ENCODE measurements at regions not wholly inside any gene's neighbourhood (a gene's known extent, or its start where the extent isn't known, plus 50 kb on each side); places are given as distances from the start of the nearest gene placed in this dataset.
A peak's percentile ranks its signal among the peaks of the same experiment; 100 is the strongest.
"Not testable (repeated sequence)": the region's sequence is repeated elsewhere in the genome, so short reads cannot be mapped to it uniquely, and the experiment has no call there.

- Mint-ChIP-seq H3K27me3 (peaks cover 21 to 58% of the 10 kb centered on the region in 2 donors), H3K27ac (peak overlapping the region in 1 of 8 donors; percentile 17), H3K4me3 (peak overlapping the region in 1 of 7 donors; percentile 0), H3K4me1 (peaks cover 6 to 16% (median 15%) of the 10 kb centered on the region in 3 donors)
- H3K27me3 ChIP-seq (ENCODE audit: insufficient read depth, low read length, poor library complexity, severe bottlenecking); H3K4me3 ChIP-seq (ENCODE audit: low read length); H3K36me3 ChIP-seq (ENCODE audit: insufficient read depth, low read length); H3K9me3 Mint-ChIP-seq; H3K4me1 ChIP-seq (ENCODE audit: insufficient read depth, low read length); H3K36me3 Mint-ChIP-seq; H3K27ac ChIP-seq (ENCODE audit: low read depth, low read length); H3K9me3 ChIP-seq (ENCODE audit: low read length); DNase-seq; POLR2A ChIA-PET; CTCF ChIA-PET: not testable (repeated sequence)
Observed at GRCh38 chr14:103192861-103193260, 69.6 kb downstream of the TNFAIP2 start.

GRCh38 chr14:103193491-103193890 lies 70.2 kb downstream of the TNFAIP2 start:
- H3K27me3 ChIP-seq (ENCODE audit: insufficient read depth, low read length, poor library complexity, severe bottlenecking); H3K27ac Mint-ChIP-seq; H3K4me3 ChIP-seq (ENCODE audit: low read length); DNase-seq; H3K27ac ChIP-seq (ENCODE audit: low read depth, low read length); H3K4me1 ChIP-seq (ENCODE audit: insufficient read depth, low read length); H3K4me3 Mint-ChIP-seq; CTCF ChIA-PET; H3K9me3 Mint-ChIP-seq; POLR2A ChIA-PET; H3K9me3 ChIP-seq (ENCODE audit: low read length); H3K36me3 ChIP-seq (ENCODE audit: insufficient read depth, low read length); H3K36me3 Mint-ChIP-seq: not testable (repeated sequence)
- peaks cover 5 to 12% (median 11%) of the 10 kb centered on the region in 3 donors for H3K4me1 Mint-ChIP-seq
- H3K27me3 Mint-ChIP-seq, result peaks cover 16 to 54% of the 10 kb centered on the region in 2 donors

GRCh38 chr14:103194256-103195045 lies 71.2 kb downstream of the TNFAIP2 start:
- no peak for DNase-seq
- H3K9me3 ChIP-seq (ENCODE audit: low read length), result no peaks in the 10 kb centered on the region
- Mint-ChIP-seq H3K27me3 (peaks cover 15 to 56% of the 10 kb centered on the region in 2 donors), H3K36me3 (peaks cover 0 to 2% (median 0%) of the 10 kb centered on the region in 3 donors), H3K4me1 (peaks cover 3 to 9% (median 9%) of the 10 kb centered on the region in 3 donors), H3K9me3 (no peaks in the 10 kb centered on the region), H3K4me3 (no peak overlapping the region), H3K27ac (no peak overlapping the region)
- H3K27ac ChIP-seq (ENCODE audit: low read depth, low read length), result no peak overlapping the region
- H3K27me3 ChIP-seq (ENCODE audit: insufficient read depth, low read length, poor library complexity, severe bottlenecking), result no peaks in the 10 kb centered on the region
- no peak overlapping the region for H3K4me3 ChIP-seq (ENCODE audit: low read length)
- no peaks in the 10 kb centered on the region for H3K36me3 ChIP-seq (ENCODE audit: insufficient read depth, low read length)
- POLR2A ChIA-PET, result no interaction called here
- no peaks in the 10 kb centered on the region for H3K4me1 ChIP-seq (ENCODE audit: insufficient read depth, low read length)
- CTCF ChIA-PET, result no interaction called here

GRCh38 chr14:103195828-103196615 lies 72.8 kb downstream of the TNFAIP2 start:
- H3K27me3 Mint-ChIP-seq, result peaks cover 5 to 41% of the 10 kb centered on the region in 2 donors
- DNase-seq, result no peak
- no peak overlapping the region for H3K27ac Mint-ChIP-seq
- H3K27ac ChIP-seq (ENCODE audit: low read depth, low read length), result no peak overlapping the region
- no peaks in the 10 kb centered on the region for H3K27me3 ChIP-seq (ENCODE audit: insufficient read depth, low read length, poor library complexity, severe bottlenecking)
- no peaks in the 10 kb centered on the region for H3K9me3 ChIP-seq (ENCODE audit: low read length)
- ChIA-PET POLR2A (no interaction called here), CTCF (no interaction called here)
- no peak overlapping the region for H3K4me3 Mint-ChIP-seq
- no peaks in the 10 kb centered on the region for H3K4me1 ChIP-seq (ENCODE audit: insufficient read depth, low read length)
- H3K9me3 Mint-ChIP-seq, result no peaks in the 10 kb centered on the region
- H3K36me3 Mint-ChIP-seq, result no peaks in the 10 kb centered on the region
- no peaks in the 10 kb centered on the region for H3K4me1 Mint-ChIP-seq
- H3K36me3 ChIP-seq (ENCODE audit: insufficient read depth, low read length), result no peaks in the 10 kb centered on the region
- no peak overlapping the region for H3K4me3 ChIP-seq (ENCODE audit: low read length)

GRCh38 chr14:103196716-103197115 lies 73.5 kb downstream of the TNFAIP2 start:
- Histone ChIP-seq H3K27ac (ENCODE audit: low read depth, low read length) (no peak overlapping the region), H3K27me3 (ENCODE audit: insufficient read depth, low read length, poor library complexity, severe bottlenecking) (no peaks in the 10 kb centered on the region), H3K9me3 (ENCODE audit: low read length) (no peaks in the 10 kb centered on the region), H3K4me3 (ENCODE audit: low read length) (no peak overlapping the region), H3K4me1 (ENCODE audit: insufficient read depth, low read length) (no peaks in the 10 kb centered on the region), H3K36me3 (ENCODE audit: insufficient read depth, low read length) (no peaks in the 10 kb centered on the region)
- no peaks in the 10 kb centered on the region for H3K4me1 Mint-ChIP-seq
- no peak overlapping the region for H3K27ac Mint-ChIP-seq
- CTCF ChIA-PET, result no interaction called here
- H3K4me3 Mint-ChIP-seq, result no peak overlapping the region
- H3K36me3 Mint-ChIP-seq, result no peaks in the 10 kb centered on the region
- peaks cover 0 to 2% (median 2%) of the 10 kb centered on the region in 5 donors for H3K9me3 Mint-ChIP-seq
- DNase-seq, result no peak
- POLR2A ChIA-PET, result no interaction called here
- H3K27me3 Mint-ChIP-seq, result peaks cover 5 to 42% of the 10 kb centered on the region in 2 donors

GRCh38 chr14:103198131-103199105 lies 75.2 kb downstream of the TNFAIP2 start:
- Histone ChIP-seq H3K4me3 (ENCODE audit: low read length) (no peak overlapping the region), H3K36me3 (ENCODE audit: insufficient read depth, low read length) (no peaks in the 10 kb centered on the region), H3K9me3 (ENCODE audit: low read length) (no peaks in the 10 kb centered on the region), H3K27ac (ENCODE audit: low read depth, low read length) (no peak overlapping the region), H3K27me3 (ENCODE audit: insufficient read depth, low read length, poor library complexity, severe bottlenecking) (no peaks in the 10 kb centered on the region), H3K4me1 (ENCODE audit: insufficient read depth, low read length) (no peaks in the 10 kb centered on the region)
- CTCF ChIA-PET, result no interaction called here
- Mint-ChIP-seq H3K27ac (no peak overlapping the region), H3K9me3 (peaks cover 0 to 7% (median 5%) of the 10 kb centered on the region in 5 donors), H3K36me3 (no peaks in the 10 kb centered on the region), H3K4me3 (no peak overlapping the region), H3K4me1 (no peaks in the 10 kb centered on the region), H3K27me3 (peaks cover 4 to 34% of the 10 kb centered on the region in 2 donors)
- POLR2A ChIA-PET, result no interaction called here
- DNase-seq, result no peak

- Mint-ChIP-seq H3K27me3 (peaks cover 4 to 39% of the 10 kb centered on the region in 2 donors), H3K4me1 (no peaks in the 10 kb centered on the region), H3K4me3 (no peak overlapping the region), H3K9me3 (peaks cover 5 to 14% (median 11%) of the 10 kb centered on the region in 5 donors), H3K27ac (no peak overlapping the region), H3K36me3 (peaks cover 0 to 7% (median 0%) of the 10 kb centered on the region in 3 donors)
- POLR2A ChIA-PET, result no interaction called here
- H3K4me3 ChIP-seq (ENCODE audit: low read length), result no peak overlapping the region
- H3K4me1 ChIP-seq (ENCODE audit: insufficient read depth, low read length), result no peaks in the 10 kb centered on the region
- CTCF ChIA-PET, result no interaction called here
- no peak overlapping the region for H3K27ac ChIP-seq (ENCODE audit: low read depth, low read length)
- DNase-seq, result no peak
- H3K9me3 ChIP-seq (ENCODE audit: low read length), result no peaks in the 10 kb centered on the region
- H3K36me3 ChIP-seq (ENCODE audit: insufficient read depth, low read length), result no peaks in the 10 kb centered on the region
- H3K27me3 ChIP-seq (ENCODE audit: insufficient read depth, low read length, poor library complexity, severe bottlenecking), result no peaks in the 10 kb centered on the region
Observed at GRCh38 chr14:103199124-103199523, 75.9 kb downstream of the TNFAIP2 start.

Measured in CD8-positive, alpha-beta memory T cell (primary cell).